ENCODE measurements at regions not wholly inside any gene's neighbourhood (a gene's known extent, or its start where the extent isn't known, plus 50 kb on each side); places are given as distances from the start of the nearest gene placed in this dataset.

- TF ChIP-seq POLR2A (IDR thresholded peaks at IDR 0.05) (no peak), CTCF (IDR thresholded peaks at IDR 0.05) (no peak), POLR2AphosphoS5 (IDR thresholded peaks at IDR 0.05) (no peak), EP300 (IDR thresholded peaks at IDR 0.05) (no peak)
Observed at GRCh38 chr9:93857528-93857927, 97.6 kb downstream of the BARX1 start.

All from upper lobe of left lung (tissue), 4 donors.